ENCODE measurements at regions not wholly inside any gene's neighbourhood (a gene's known extent, or its start where the extent isn't known, plus 50 kb on each side); places are given as distances from the start of the nearest gene placed in this dataset.
A peak's percentile ranks its signal among the peaks of the same experiment; 100 is the strongest.

DNA sequence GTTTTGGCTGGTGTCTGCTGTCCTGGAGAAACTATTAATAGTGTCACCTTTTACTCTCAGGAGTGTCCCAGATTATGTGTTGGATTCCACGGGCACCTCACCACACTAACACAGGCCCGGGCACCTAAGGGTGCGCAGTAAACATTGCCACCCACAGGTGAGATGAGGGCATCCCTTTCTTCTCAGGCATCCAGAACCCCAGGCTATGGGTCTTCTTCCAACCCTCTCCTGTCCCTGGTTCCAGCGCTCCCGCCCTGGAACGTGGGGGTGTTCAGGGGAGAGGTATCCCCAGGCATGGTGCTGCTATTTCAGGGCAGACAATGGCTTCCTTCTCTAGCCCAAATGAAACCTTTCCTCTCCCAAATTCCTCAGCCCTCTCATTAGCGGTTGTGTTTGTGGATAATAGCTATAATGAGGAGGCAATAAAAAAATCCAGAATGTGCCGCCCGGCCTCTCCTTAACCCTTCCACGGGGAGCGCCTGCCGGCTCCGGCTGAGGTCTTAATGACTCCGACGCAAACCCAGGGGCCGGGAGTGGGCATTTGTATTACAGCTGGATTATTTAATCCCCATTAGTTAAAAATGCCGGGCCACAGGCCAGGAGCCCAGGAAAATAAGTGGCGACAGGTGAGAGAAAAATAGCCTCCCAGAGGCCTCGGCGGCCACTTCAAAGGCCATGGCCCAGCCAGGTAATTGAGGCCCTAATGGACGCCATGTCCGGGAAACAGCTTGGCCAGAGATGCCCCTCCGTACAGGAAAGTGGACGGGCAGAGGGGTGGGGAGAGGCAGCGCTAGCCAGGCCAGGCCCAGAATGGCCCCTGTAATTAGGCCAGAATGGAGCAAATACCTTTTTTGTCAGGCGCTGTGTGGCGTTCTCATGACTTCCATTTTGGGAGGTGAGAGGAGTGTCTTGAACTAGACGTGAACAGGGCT, 102.8 kb downstream of the IRX5 start:
- TF ChIP-seq, protein P1, sequence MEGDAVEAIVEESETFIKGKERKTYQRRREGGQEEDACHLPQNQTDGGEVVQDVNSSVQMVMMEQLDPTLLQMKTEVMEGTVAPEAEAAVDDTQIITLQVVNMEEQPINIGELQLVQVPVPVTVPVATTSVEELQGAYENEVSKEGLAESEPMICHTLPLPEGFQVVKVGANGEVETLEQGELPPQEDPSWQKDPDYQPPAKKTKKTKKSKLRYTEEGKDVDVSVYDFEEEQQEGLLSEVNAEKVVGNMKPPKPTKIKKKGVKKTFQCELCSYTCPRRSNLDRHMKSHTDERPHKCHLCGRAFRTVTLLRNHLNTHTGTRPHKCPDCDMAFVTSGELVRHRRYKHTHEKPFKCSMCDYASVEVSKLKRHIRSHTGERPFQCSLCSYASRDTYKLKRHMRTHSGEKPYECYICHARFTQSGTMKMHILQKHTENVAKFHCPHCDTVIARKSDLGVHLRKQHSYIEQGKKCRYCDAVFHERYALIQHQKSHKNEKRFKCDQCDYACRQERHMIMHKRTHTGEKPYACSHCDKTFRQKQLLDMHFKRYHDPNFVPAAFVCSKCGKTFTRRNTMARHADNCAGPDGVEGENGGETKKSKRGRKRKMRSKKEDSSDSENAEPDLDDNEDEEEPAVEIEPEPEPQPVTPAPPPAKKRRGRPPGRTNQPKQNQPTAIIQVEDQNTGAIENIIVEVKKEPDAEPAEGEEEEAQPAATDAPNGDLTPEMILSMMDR (conservative IDR thresholded peaks at IDR 0.05): peak; percentile 12
- TF ChIP-seq ZFX (IDR thresholded peaks at IDR 0.05): no peak
